NCI-H774 (cell line): ENCODE measurements at regions not wholly inside any gene's neighbourhood (a gene's known extent, or its start where the extent isn't known, plus 50 kb on each side); places are given as distances from the start of the nearest gene placed in this dataset.
A peak's percentile ranks its signal among the peaks of the same experiment; 100 is the strongest.

Experiments used
- DNase-seq: peaks from one replicate; lab custom pipeline; 2025; lab: John Stamatoyannopoulos, UW

DNA sequence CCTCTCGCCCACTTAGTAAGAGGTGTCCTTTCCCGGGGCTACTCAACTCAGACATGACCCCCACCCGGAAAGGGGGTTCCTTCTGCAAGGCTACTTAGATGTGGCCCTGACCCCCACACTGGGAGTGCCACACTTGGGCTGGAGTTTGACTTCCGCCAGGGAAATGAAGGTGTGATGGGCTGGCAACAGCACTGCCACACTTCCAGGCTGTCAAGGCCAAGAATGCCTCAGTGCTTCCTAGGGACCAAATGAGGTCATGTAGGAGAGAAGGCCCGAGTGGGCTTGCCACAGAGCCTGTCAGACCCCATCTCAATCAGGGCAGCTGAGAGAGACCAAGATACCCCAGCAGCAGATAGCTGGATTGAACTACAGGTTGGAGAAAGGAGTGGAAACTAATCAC is 55.5 kb downstream of the DRD1 start:
- DNase-seq = no peak

- DNase-seq = no peak
These were observed 56.8 kb downstream of the DRD1 start for GRCh38 chr5:175387144-175387543.

GRCh38 chr5:175386526-175386925 is 57.5 kb downstream of the DRD1 start:
- DNase-seq = no peak

DNA sequence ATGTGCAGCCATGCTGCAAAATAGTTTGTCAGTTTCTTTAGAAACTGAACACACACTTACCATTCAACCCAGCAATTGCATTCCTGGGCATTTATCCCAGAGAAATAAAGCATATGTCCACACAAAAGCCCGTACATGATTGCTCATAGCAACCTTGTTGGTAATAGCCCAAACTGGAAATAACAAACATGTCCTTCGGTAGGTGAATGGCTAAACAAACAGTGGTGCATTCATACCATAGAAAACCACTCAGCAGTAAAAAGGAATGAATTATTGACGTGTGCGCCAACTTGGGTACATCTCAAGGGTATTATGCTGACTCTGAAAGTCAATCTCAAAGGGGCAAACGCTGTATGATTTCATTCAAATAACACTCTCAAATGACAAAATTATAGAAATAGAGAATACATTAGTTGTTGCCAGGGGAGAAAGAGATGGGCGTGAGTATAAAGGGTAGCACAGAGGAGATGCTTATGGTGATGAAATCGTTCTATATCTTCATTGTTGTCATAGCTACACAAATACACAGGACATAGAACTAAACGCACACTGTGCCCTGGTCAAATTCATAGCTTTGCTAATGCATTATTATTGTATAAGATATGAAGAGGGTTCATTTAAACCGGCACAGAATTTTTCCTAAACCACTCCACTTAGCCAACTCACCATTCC is 58.2 kb downstream of the DRD1 start:
- peak; percentile 94 for DNase-seq

- peak; percentile 56 for DNase-seq
These were observed 59.0 kb downstream of the DRD1 start for GRCh38 chr5:175384724-175385552.

DNA sequence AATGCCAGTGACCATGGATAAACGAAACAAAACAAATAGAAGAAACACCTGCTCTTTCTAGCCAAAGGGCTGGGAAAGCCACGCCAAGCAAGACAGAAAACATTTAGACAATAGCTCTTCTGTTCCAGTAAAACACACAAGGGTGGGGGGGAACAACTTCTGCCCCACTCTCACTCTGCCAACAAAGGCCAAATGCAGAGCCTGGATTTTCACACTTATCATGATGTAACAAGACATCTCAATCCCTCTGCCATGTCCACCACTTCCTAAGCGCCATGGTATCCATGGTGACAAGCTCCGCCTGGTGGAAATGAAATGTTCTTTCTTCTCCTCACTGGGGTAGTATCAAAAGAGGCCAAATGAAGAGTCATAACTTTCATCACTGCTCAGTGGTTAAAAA is 60.6 kb downstream of the DRD1 start:
- DNase-seq = peak; percentile 91

GRCh38 chr5:175382171-175382570 is 61.8 kb downstream of the DRD1 start:
- DNase-seq = no peak

GRCh38 chr5:175381130-175381529 is 62.9 kb downstream of the DRD1 start:
- no peak for DNase-seq

- no peak for DNase-seq
These were observed 63.3 kb downstream of the DRD1 start for GRCh38 chr5:175380701-175381100.

- no peak for DNase-seq
These were observed 64.1 kb downstream of the DRD1 start for GRCh38 chr5:175379867-175380266.

DNA sequence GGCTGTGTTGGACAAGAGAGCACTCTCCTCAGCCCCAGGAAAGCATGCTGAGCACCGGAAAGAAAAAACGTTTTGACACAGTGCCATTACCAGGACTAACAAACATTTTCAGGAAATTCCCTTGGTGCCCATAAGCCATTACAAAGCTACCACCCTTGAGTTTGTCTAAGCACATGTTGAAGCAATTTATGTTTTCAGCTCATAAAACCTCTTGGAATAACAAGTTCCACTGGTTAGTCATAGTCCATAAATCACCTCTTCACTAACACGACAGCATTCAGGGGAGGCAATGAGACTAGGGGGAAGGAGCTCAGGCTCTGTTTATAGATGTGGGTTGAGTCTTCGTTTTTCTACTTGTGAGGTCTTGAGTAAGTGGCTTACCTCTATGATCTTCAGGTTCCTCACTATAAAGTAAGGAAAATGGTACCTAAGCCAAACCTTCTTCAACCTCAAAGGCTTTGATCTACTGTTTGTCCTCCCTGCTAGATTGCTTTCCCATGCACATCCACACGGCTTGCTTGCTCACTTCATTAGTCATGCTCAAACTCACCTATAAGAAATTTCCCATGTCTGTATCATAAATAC is 65.4 kb downstream of the DRD1 start:
- peak; percentile 34 for DNase-seq

DNA sequence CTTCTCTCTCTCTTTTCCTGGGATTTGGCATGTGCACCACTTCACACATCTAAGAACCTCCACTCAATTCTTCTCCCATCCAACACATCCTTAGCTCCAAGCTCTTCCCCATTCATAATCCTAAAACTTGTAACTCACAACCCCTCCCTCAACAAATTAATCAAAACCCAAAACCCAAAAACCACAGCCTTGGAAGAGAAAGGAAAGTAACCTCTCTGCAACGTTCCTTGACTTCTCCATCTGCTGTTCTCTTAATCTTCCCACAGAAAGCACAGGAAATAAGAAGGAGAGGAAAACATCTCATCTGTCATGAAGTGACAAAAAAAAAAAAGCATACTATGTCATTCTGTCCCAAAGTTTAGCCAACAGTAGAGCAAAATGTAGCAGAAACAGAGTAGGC is 66.2 kb downstream of the DRD1 start:
- no peak for DNase-seq

GRCh38 chr5:175374166-175374875 is 69.7 kb downstream of the DRD1 start:
- no peak for DNase-seq

DNA sequence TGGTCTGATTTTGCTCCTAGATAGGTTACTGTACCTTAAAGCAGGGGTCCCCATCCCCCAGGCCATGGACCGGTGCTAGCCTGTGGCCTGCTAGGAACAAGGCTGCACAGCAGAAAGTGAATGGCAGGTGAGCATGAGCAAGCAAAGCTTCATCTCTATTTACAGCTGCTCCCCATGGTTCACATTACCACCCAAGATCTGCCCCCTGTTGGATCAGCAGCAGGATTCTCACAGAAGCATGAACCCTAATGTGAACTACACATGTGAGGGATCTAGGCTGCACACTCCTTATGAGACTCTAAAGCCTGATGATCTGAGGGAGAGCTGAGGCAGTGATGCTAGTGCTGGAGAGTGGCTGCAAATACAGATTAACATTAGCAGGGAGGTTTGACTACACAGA is 78.1 kb downstream of the DRD1 start:
- no peak for DNase-seq

- DNase-seq = no peak
These were observed 80.7 kb downstream of the DRD1 start for GRCh38 chr5:175363300-175363699.

GRCh38 chr5:175357995-175358394 is 86.0 kb downstream of the DRD1 start:
- no peak for DNase-seq

- no peak for DNase-seq
These were observed 87.6 kb downstream of the DRD1 start for GRCh38 chr5:175356428-175356827.

- no peak for DNase-seq
These were observed 89.0 kb downstream of the DRD1 start for GRCh38 chr5:175354964-175355363.

DNA sequence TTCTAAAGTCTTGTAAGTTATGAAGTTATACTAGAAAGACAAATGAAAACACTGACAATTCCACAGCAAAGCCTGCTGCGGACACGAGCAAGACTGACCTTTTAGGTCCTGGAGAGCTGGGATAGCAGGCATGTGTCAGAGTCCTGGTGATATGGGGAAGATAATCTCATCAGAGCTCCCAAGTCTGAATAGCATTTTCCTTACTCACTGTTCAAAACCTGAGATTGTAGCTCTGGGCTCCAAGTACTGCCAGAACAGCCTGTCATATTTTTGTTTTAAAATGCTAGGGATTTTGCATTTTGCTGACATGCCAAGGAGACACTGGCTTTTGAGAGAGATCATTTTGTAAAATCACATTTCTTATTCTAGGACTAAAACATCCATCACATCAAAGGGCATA is 90.1 kb downstream of the DRD1 start:
- DNase-seq = no peak

DNA sequence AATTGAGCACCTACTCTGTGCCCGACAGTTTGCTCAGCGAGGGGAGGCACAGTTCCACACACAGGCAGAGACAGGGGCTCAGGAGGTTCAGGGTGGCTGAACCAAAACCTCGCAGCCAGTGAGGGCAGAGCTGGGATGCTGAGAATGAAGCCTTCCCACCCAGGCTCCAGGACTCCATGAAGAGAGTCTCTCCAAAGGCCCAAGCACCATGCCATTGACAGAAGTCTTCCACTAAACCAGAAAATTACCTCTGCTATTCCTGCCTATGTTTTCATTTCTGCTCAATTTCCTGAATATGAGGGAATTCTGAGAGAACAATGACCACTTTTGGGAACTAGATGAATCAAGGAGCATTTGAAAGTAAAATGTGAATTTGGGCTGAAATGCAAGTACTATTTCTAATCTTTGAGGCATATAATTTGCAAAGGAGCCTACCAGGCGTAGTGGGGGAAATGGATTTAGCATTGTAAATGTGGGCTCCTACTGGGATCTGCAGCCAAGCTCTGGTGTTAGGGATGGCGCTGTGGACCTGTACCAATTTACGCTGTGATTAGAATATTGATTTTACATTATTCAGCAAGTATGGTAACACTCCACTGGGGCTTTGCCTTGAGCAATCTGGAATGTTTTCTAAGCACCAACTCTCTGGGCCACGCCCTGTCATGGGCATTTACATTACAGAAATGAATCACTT is 91.9 kb downstream of the DRD1 start:
- DNase-seq = no peak

DNA sequence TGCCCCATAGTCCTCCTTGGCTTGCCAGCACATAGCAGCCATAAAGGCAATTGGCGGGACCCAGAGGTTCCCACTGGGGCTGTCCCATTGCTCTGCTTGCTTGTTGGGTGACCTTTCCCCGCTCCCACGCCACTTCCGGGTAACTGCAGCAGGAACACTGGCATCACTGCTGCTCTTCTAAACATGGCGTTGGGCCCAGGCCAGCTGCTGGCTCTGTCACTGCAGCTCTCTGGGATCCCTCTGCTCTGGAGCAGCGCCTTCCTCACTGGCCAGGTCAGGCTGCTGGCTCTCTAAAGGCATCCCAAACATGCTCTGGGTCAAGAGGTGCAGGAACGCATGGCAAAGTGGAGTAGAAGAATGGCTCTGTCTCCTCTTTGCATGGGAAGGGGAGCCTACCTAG is 92.9 kb downstream of the DRD1 start:
- no peak for DNase-seq

GRCh38 chr5:175347931-175348330 is 96.1 kb downstream of the DRD1 start:
- no peak for DNase-seq
